GM10266 (cell line): ENCODE measurements at regions not wholly inside any gene's neighbourhood (a gene's known extent, or its start where the extent isn't known, plus 50 kb on each side); places are given as distances from the start of the nearest gene placed in this dataset.

ENCODE experiments used
- DNase-seq: peaks from one replicate; pipeline ENCODE4 v3.0.0; 2012; ENCODE audit errors: extremely low spot score
- TF ChIP-seq, protein P1 (sequence below): IDR thresholded peaks from 2 replicates; pipeline ENCODE4 v1.5.1; 2012; ENCODE audit warnings: mild to moderate bottlenecking, low read depth; ENCODE audit not compliant: control insufficient read depth, insufficient read depth; ENCODE audit errors: missing control alignments

DNA sequence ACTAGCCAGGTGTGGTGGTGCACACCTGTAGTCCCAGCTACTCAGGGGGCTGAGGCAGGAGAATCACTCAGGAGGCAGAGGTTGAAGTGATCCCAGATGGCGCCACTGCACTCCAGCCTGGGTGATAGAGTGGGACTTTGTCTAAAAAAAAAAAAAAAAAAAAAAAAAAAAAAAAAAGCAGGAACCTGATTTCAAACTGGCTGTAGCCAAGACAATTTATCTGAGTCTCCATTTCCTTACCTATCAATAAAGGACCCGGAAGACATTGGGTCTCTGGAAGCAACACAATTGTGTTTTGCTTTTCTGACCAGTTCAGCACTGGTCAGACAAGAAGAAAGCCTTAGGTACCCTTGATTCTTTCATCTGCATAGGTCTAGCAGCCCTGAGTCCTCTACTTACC lies 491.0 kb downstream of the TBC1D4 start:
- TF ChIP-seq, protein P1, sequence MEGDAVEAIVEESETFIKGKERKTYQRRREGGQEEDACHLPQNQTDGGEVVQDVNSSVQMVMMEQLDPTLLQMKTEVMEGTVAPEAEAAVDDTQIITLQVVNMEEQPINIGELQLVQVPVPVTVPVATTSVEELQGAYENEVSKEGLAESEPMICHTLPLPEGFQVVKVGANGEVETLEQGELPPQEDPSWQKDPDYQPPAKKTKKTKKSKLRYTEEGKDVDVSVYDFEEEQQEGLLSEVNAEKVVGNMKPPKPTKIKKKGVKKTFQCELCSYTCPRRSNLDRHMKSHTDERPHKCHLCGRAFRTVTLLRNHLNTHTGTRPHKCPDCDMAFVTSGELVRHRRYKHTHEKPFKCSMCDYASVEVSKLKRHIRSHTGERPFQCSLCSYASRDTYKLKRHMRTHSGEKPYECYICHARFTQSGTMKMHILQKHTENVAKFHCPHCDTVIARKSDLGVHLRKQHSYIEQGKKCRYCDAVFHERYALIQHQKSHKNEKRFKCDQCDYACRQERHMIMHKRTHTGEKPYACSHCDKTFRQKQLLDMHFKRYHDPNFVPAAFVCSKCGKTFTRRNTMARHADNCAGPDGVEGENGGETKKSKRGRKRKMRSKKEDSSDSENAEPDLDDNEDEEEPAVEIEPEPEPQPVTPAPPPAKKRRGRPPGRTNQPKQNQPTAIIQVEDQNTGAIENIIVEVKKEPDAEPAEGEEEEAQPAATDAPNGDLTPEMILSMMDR = no peak
- no peak for DNase-seq

DNA sequence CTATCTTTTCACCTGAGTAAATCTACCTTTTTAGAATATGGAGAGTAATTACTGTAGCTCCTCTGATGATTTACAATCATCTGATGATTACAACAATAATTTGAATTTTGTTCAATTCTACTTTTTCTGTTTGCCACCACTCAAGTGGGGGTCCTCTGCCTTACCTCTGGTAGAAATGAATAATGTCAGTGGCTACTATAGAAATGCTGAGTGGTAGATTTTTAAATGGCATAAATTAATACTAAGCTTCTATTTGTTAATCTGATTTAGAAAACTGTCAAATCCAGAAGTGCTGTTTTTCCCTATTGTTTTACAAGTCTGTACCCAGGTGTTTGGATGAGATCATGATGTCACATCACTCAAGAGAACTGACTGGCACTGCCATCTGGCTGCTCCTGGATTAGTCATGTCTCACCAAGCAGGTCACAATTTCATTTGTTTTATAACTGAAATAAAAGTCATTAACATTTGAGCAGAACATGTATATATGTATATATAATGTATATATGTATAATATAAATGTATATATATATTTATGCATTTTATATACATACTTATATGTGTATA lies 494.8 kb downstream of the TBC1D4 start:
- no peak for DNase-seq
- TF ChIP-seq, protein P1 = no peak

DNA sequence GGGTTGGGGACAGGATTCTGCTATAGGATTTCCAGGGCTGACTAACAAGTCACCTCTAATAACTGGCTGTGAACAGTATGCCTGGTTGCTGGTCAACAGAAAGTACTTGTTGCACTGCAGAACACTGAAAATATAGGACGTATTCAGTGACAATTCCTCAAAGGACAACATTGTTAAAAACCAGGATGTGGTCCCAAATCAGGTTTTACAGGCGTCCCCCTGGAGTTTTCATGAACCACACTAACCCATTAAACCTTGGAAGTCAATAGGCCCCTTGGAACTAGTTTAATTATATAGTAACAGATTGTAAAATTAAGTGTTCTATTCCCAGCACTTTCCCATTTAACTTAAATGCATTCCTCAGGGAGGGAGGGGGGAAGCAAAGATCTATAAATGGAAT lies 495.4 kb downstream of the TBC1D4 start:
- DNase-seq = no peak
- TF ChIP-seq, protein P1 = no peak

DNA sequence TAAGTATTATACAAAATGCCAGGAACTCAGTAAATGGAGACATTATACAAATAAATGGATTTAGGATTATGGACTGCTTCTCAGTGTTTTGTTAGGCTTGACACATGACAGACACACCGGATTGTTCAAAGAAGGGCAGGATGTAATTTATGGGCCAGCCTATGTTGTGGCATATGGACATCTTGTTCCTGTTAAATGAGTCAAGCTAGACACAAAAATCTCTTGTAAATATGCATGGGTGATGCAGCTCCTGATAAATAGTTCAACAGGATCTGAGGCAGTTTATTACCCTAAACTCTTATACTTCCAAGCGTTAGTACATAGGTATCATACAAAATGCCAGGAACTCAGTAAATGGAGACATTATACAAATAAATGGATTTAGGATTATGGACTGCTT lies 502.3 kb downstream of the TBC1D4 start:
- TF ChIP-seq, protein P1 = no peak
- DNase-seq = no peak

DNA sequence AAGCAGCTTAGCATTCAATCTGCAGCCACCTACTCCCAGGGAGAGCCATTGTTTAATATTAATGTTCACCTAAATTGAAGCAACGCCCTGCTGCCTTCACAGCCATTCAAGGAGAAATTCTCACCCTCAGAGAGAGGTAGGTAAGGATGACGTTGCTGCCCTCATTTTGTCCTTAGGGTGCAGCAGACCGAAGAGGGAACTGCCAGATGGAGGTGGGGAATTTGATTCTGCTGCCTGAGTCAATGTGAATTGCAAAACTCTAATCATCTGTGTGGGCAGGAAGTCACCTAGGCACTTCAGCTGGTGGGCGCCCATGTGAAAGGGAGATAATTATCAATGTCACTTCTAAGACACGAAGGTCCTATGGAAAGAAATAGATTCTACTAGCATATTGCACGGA lies 503.4 kb downstream of the TBC1D4 start:
- TF ChIP-seq, protein P1 = no peak
- DNase-seq = no peak

DNA sequence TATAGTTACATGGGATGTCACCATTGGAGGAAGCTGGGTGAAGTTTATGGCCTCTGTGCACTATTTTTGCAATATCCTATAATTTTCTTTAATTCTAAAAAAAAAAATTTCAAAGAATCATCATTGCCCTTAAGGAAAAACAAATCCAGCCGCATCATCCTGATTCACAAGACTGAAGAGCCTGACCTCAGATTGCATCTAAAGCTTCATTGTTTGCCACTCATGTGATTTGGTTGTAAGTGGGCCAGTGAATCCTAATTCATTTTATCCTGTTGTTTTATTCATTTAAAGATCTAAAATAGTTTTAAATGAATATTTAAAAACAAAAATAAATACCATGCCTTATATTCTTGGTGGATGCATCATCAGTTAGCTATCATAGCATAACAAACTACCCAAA lies 504.5 kb downstream of the TBC1D4 start:
- TF ChIP-seq, protein P1 = no peak
- no peak for DNase-seq

DNA sequence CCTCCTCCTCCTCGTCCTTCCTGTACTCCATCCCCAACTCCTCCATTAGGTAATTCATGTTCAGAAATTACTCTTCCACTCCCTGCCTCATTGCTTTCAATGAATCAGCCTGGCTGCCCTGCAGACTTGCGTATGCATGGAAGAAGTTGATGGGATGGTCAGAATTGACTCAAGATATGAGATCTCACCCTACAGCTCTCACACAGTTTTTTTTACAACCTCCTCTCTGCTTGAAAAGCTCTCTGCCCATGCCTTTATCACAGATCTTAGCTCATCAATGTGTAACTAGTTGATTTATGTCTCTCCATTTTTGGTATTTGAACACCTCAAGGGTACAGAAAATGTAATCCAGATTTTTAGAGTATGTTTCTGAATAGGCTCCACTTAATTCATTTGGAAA lies 506.9 kb downstream of the TBC1D4 start:
- DNase-seq = no peak
- TF ChIP-seq, protein P1 = no peak
